ENCODE measurements at regions not wholly inside any gene's neighbourhood (a gene's known extent, or its start where the extent isn't known, plus 50 kb on each side); places are given as distances from the start of the nearest gene placed in this dataset.

DNA sequence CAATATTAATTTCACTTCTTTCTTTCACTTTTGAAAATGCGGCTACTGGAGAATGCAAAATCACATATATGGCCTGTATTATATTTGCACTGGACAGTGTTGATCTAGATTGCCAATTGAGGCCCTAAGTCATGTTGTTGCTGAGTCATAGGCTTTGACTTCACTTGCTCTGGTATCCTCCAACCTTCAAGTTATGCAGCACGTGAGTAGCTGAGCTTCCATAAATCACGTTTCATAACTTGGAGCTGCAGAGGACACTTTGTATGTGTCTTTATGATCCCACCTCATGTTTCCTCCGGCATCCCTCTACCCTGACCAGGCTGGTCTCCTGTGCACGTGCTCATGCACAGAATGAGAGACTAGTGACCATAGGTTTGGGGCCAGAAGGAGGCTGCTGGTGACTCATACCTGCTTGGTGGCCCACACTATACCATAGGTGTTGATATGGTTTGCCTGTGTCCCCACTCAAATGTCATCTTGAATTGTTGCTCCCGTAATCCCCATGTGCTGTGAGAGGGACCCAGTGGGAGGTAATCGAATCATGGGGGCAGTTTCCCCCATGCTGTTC is 103.0 kb upstream of the TSPAN2 start:
- H3K4me3 ChIP-seq (ENCODE audit: low read depth, low read length) = no peak overlapping the region
- TF ChIP-seq, protein P1, sequence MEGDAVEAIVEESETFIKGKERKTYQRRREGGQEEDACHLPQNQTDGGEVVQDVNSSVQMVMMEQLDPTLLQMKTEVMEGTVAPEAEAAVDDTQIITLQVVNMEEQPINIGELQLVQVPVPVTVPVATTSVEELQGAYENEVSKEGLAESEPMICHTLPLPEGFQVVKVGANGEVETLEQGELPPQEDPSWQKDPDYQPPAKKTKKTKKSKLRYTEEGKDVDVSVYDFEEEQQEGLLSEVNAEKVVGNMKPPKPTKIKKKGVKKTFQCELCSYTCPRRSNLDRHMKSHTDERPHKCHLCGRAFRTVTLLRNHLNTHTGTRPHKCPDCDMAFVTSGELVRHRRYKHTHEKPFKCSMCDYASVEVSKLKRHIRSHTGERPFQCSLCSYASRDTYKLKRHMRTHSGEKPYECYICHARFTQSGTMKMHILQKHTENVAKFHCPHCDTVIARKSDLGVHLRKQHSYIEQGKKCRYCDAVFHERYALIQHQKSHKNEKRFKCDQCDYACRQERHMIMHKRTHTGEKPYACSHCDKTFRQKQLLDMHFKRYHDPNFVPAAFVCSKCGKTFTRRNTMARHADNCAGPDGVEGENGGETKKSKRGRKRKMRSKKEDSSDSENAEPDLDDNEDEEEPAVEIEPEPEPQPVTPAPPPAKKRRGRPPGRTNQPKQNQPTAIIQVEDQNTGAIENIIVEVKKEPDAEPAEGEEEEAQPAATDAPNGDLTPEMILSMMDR (IDR thresholded peaks at IDR 0.05; ENCODE audit: low read depth, low read length) = no peak

DNA sequence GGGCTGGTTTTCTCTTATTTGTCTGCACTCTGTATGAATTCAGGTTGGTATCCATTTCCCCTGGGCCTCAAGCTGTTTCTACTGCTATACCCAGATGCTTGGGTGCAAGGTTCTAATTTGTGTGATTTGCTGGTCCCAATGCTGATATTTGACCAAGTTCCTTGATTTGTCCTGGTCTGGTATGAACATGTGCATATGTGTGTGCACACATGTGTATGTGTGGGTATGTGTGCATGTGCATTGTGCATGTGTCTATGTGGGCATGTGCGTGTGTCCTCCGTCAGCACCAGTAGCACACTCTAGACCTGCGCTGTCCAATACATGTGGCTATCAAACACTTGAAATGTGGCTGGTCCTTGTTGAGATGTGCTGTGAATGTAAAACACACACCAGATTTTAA is 102.4 kb upstream of the TSPAN2 start:
- TF ChIP-seq, protein P1 (IDR thresholded peaks at IDR 0.05; ENCODE audit: low read depth, low read length) = no peak
- no peak overlapping the region for H3K4me3 ChIP-seq (ENCODE audit: low read depth, low read length)

DNA sequence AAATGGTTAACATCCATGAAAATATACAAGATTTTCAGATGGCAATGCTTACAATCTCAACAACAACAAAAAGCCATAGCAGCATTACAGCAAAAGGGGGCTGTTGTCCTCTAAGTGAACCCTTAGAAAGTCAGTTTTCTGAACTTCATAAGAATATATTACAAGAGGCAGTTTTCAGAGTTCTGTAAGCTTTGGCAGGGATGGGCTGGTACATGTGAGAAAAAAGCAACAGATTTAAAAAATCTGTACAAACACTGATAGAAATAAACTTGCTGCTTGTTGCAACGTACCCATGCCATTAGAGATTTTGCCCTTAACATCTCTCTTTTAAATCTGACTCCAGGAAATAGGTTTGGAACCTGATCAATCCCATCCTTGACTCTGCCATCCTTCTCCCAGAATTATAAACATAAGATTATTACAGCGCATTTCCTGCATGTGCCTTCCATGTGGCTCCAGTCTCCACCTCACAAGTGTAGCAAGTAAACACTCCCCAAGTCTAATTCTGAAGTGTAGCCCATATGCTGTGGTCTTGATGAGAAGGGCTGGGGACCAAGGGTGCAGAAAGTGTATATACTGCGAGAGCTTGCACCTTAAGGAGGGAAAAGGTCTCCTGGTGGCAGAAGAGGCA is 101.4 kb upstream of the TSPAN2 start:
- TF ChIP-seq, protein P1 (IDR thresholded peaks at IDR 0.05; ENCODE audit: low read depth, low read length) = no peak
- no peak overlapping the region for H3K4me3 ChIP-seq (ENCODE audit: low read depth, low read length)

DNA sequence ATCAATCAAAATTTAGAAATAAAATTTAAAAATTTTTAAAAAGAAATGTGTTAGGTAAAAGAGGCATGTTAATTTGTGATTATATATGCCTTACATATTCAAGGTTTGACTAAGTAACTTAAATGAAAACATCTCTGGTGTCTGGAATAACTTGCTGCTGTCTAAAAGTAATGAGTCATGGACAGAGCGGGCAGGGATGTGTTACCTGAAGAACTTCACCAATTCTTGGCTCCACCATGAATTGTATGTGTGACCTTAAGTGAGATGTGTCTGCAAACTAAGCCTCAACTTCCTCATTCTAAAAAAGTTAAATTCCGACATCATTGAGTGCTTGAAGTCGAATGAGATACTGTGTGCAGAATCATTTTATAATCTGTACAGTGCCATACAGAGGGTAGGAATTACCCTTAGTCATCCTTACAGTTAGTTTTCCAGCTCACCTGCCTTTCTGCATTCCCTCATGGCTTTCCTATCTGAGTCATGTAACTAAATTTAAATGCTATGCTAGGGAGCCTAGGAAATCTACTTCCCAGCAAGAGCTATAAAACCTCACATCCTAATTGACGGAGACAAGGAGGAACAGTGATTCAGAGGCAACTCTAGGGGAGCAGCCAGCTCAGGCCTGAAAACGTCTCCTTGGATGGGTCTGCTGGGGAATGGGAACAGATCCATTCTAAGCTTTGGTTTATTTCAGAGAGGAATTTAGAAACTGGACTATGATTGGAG is 100.7 kb upstream of the TSPAN2 start:
- TF ChIP-seq, protein P1 (IDR thresholded peaks at IDR 0.05; ENCODE audit: low read depth, low read length) = no peak
- H3K4me3 ChIP-seq (ENCODE audit: low read depth, low read length) = no peak overlapping the region

DNA sequence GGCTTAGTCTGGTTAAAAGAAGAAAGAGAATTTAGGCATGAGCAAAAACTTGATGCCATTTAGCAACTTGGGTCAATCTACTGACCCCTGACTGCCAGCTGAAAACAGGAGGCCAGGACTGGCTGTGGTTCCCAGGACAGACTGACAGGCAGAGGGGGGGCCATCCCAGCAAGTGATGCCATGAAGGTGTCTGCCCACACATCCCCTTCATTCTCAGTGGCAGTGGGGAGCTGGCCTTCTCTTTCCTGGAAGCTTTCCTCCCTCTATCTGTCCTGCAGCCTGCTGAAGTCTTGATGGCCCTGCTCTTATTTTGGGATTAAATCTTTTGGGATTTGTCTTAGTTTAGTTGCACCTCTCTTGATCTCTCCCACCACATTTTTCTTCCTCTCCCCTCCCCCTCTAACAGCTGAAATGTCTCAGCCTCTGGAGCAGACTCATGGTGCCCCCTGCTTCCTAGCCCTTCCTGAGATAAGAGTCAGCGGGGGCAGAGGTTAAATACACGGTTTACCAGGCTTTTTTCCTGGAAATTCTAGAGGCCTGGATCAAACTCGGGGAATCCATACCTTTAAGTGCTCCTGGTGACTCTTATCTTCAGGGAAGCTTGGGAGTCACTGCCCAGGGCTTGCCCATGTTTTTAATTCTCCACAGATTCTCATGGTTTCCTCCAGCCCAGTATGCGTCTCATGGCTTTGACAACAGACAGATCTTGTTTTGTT is 99.5 kb upstream of the TSPAN2 start:
- no peak overlapping the region for H3K4me3 ChIP-seq (ENCODE audit: low read depth, low read length)
- TF ChIP-seq, protein P1 (IDR thresholded peaks at IDR 0.05; ENCODE audit: low read depth, low read length) = no peak

DNA sequence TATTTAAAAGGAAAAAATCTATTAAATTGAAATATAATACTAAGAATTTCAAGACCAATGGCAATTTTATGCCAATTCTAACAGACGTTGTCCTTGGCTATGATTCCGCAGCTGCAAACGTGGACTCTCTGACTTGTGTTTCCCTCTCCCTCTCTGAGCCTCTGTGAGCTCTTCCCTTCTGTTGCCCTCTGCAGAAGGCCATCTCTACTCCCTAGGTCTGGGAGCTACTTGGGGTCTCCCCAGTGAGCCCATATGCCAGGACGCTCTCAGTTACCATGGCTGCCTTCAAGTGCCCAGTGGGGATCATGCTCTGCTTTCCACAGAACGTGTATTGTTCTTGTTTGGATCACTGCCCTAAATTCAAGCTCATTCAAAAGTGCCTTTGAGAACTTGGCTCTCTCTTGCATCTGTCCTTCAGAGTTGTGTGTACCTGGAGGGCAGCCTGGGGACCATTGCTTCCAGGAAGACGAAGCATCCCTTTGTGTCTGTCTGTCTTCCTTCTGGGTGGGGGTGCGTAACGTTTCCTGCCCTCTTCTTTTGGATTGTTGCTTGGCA is 97.5 kb upstream of the TSPAN2 start:
- TF ChIP-seq, protein P1 (IDR thresholded peaks at IDR 0.05; ENCODE audit: low read depth, low read length) = no peak

More for the DNA sequence above, 97.5 kb upstream of the TSPAN2 start:
- no peak overlapping the region for H3K4me3 ChIP-seq (ENCODE audit: low read depth, low read length)
